HG03442 (cell line): ENCODE measurements at regions not wholly inside any gene's neighbourhood (a gene's known extent, or its start where the extent isn't known, plus 50 kb on each side); places are given as distances from the start of the nearest gene placed in this dataset.
"Not testable (repeated sequence)": the region's sequence is repeated elsewhere in the genome, so short reads cannot be mapped to it uniquely, and the experiment has no call there.

Source experiments
- ATAC-seq: cut with Tn5 transposase; IDR thresholded peaks from one replicate; pipeline ENCODE4 v1.9.1; 2021; ENCODE audit warnings: mild to moderate bottlenecking, moderate library complexity; ENCODE audit not compliant: unreplicated experiment

GRCh38 chr14:82872494-82872893, 1338.8 kb upstream of the SEL1L start:
- no peak for ATAC-seq

GRCh38 chr14:82878951-82879350, 1345.3 kb upstream of the SEL1L start:
- no peak for ATAC-seq

GRCh38 chr14:82879949-82880535, 1346.4 kb upstream of the SEL1L start:
- ATAC-seq: no peak

- no peak for ATAC-seq
These were observed 1353.0 kb upstream of the SEL1L start for GRCh38 chr14:82886670-82887069.

GRCh38 chr14:82889701-82890100, 1356.0 kb upstream of the SEL1L start:
- no peak for ATAC-seq

GRCh38 chr14:82896476-82896875, 1362.8 kb upstream of the SEL1L start:
- no peak for ATAC-seq

- ATAC-seq: no peak
These were observed 1364.0 kb upstream of the SEL1L start for GRCh38 chr14:82897469-82898308.

GRCh38 chr14:82905762-82906161, 1372.1 kb upstream of the SEL1L start:
- ATAC-seq: no peak

GRCh38 chr14:82911930-82912329, 1378.3 kb upstream of the SEL1L start:
- no peak for ATAC-seq

GRCh38 chr14:82913396-82913795, 1379.7 kb upstream of the SEL1L start:
- no peak for ATAC-seq

- ATAC-seq: no peak
These were observed 1381.7 kb upstream of the SEL1L start for GRCh38 chr14:82915381-82915780.

- ATAC-seq: no peak
These were observed 1402.0 kb upstream of the SEL1L start for GRCh38 chr14:82935691-82936090.

- ATAC-seq: no peak
These were observed 1417.5 kb upstream of the SEL1L start for GRCh38 chr14:82951171-82951570.

- no peak for ATAC-seq
These were observed 1430.1 kb upstream of the SEL1L start for GRCh38 chr14:82963756-82964155.

GRCh38 chr14:82987502-82988124, 1454.0 kb upstream of the SEL1L start:
- ATAC-seq: no peak

GRCh38 chr14:82994547-82994946, 1460.9 kb upstream of the SEL1L start:
- not testable (repeated sequence) for ATAC-seq

- ATAC-seq: no peak
These were observed 1466.1 kb upstream of the SEL1L start for GRCh38 chr14:82999802-83000201.

GRCh38 chr14:83004456-83005006, 1470.9 kb upstream of the SEL1L start:
- no peak for ATAC-seq

- ATAC-seq: no peak
These were observed 1472.5 kb upstream of the SEL1L start for GRCh38 chr14:83006121-83006670.

GRCh38 chr14:83007052-83007451, 1473.4 kb upstream of the SEL1L start:
- not testable (repeated sequence) for ATAC-seq

- ATAC-seq: no peak
These were observed 1474.1 kb upstream of the SEL1L start for GRCh38 chr14:83007641-83008225.
